ENCODE measurements at regions not wholly inside any gene's neighbourhood (a gene's known extent, or its start where the extent isn't known, plus 50 kb on each side); places are given as distances from the start of the nearest gene placed in this dataset.

DNA sequence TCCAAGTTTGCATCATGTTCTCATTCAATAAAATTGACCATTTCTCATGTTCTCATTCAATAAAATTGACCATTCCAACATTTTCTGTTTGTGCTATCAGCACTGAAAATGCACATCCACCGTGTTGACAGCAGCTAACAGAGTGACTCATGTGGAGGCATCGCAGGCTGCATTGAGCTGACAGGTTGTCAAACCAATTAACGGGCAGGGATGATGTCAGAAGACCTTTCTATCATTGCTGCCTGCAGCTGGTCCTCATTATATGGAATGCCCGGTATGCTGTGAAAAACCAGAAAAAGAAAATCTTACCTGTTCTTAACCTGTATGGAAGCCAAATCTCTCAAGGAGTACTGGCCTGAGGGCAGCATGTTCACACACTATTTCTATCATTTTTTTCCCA is 202.0 kb downstream of the SMIM20 start:
- no peak overlapping the region for H3K27ac Mint-ChIP-seq
- H3K4me1 ChIP-seq (ENCODE audit: control insufficient read depth, insufficient read depth, low read length), result no peaks in the 10 kb centered on the region
- 86% methylated on average over 4 of the region's 4 CpGs for WGBS (ENCODE audit: insufficient coverage)

DNA sequence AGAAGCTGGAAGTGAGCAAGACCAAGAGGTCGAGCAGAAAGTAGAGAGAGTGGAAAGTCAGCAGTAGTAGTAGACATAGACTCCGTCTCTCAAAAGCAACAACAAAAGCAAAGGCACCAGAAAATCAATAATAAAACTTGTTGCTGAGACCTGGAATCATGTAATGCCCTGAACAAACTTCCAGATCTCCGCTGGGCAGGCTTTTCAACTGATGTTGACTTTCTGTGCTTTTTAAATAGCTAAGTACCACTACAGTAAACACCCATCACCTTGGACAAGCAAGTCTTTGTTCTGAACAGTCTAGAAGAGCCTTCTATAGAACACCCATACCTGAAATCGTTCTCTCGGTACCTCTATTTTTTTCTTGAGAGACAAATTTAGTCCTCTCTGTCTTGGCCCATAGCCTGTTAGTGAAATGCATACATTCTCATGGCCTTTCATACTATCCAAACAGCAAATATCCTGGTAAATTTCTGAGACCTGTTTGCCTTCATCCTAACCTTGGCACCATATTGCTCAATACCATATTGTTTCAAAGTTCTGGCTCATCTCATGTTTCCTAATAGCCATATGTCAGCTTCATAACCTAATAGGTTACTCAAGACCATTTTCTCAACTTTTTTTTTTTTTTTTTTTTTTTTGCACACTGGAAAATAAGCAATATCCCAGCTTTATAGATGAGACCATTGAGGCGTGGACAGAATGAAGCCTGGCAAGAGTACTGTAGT is 200.6 kb upstream of the RBPJ start:
- H3K36me3 ChIP-seq (ENCODE audit: control insufficient read depth, insufficient read depth, low read length), result no peaks in the 10 kb centered on the region
- Mint-ChIP-seq H3K27ac (no peak overlapping the region), H3K36me3 (no peaks in the 10 kb centered on the region), H3K9me3 (no peaks in the 10 kb centered on the region), H3K27me3 (ENCODE audit: low read depth in 2 of 2) (peaks cover 26 to 43% of the 10 kb centered on the region in 2 donors), H3K4me3 (no peak overlapping the region), H3K4me1 (peaks cover 0 to 5% of the 10 kb centered on the region in 2 donors)
- 95% methylated on average over 6 of the region's 6 CpGs for WGBS (ENCODE audit: insufficient coverage)
- no peak overlapping the region for H3K4me3 ChIP-seq (ENCODE audit: low read length)
- DNase-seq, result no peak
- H3K4me1 ChIP-seq (ENCODE audit: control insufficient read depth, insufficient read depth, low read length), result no peaks in the 10 kb centered on the region
- intact Hi-C loops (cut with micrococcal nuclease), result no loop called here
- TF ChIP-seq, protein P1, sequence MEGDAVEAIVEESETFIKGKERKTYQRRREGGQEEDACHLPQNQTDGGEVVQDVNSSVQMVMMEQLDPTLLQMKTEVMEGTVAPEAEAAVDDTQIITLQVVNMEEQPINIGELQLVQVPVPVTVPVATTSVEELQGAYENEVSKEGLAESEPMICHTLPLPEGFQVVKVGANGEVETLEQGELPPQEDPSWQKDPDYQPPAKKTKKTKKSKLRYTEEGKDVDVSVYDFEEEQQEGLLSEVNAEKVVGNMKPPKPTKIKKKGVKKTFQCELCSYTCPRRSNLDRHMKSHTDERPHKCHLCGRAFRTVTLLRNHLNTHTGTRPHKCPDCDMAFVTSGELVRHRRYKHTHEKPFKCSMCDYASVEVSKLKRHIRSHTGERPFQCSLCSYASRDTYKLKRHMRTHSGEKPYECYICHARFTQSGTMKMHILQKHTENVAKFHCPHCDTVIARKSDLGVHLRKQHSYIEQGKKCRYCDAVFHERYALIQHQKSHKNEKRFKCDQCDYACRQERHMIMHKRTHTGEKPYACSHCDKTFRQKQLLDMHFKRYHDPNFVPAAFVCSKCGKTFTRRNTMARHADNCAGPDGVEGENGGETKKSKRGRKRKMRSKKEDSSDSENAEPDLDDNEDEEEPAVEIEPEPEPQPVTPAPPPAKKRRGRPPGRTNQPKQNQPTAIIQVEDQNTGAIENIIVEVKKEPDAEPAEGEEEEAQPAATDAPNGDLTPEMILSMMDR (IDR thresholded peaks at IDR 0.05), result no peak
- H3K27ac ChIP-seq (ENCODE audit: low read length), result no peak overlapping the region
- no peaks in the 10 kb centered on the region for H3K9me3 ChIP-seq (ENCODE audit: control insufficient read depth, insufficient read depth, low read length)
- ATAC-seq, result no peak
- no peaks in the 10 kb centered on the region for H3K27me3 ChIP-seq (ENCODE audit: control insufficient read depth, insufficient read depth, low read length)

More for the DNA sequence above, 202.0 kb downstream of the SMIM20 start:
- H3K4me3 ChIP-seq (ENCODE audit: low read length), result no peak overlapping the region
- Mint-ChIP-seq H3K36me3 (peaks cover 6% of the 10 kb centered on the region), H3K4me3 (no peak overlapping the region), H3K4me1 (peaks cover 0 to 5% of the 10 kb centered on the region in 2 donors), H3K9me3 (peaks cover 3 to 4% of the 10 kb centered on the region in 2 donors), H3K27me3 (ENCODE audit: low read depth in 2 of 2) (peaks cover 28 to 46% of the 10 kb centered on the region in 2 donors)
- DNase-seq, result no peak
- TF ChIP-seq, protein P1 (IDR thresholded peaks at IDR 0.05), result no peak
- H3K9me3 ChIP-seq (ENCODE audit: control insufficient read depth, insufficient read depth, low read length), result peaks cover 13% of the 10 kb centered on the region
- no peaks in the 10 kb centered on the region for H3K36me3 ChIP-seq (ENCODE audit: control insufficient read depth, insufficient read depth, low read length)
- intact Hi-C loops (cut with micrococcal nuclease), result no loop called here
- no peak overlapping the region for H3K27ac ChIP-seq (ENCODE audit: low read length)
- no peaks in the 10 kb centered on the region for H3K27me3 ChIP-seq (ENCODE audit: control insufficient read depth, insufficient read depth, low read length)
- no peak for ATAC-seq

DNA sequence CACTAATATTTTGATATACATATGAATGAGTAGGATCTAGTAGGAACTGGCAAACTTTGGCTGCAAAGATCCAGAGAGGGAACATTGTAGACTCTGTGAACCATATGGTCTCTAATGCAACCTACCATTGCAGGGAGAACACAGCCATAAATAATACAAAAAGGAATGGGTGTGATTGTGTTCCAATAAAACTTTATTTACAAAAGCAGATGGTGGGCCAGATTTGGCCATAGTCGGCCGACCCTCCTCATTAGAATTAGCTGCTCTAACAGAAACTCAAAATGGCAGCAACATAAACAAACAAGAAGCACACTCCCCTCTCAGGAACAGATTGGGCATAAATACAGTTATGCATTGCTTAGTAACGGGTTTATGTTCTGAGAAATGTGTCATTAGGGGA is 198.1 kb upstream of the RBPJ start:
- 63% methylated on average over 2 of the region's 3 CpGs for WGBS (ENCODE audit: insufficient coverage)

More for the DNA sequence above, 198.1 kb upstream of the RBPJ start:
- Mint-ChIP-seq H3K36me3 (no peaks in the 10 kb centered on the region), H3K27ac (no peak overlapping the region), H3K27me3 (ENCODE audit: low read depth in 2 of 2) (peaks cover 39 to 56% of the 10 kb centered on the region in 2 donors), H3K4me3 (no peak overlapping the region), H3K4me1 (peaks cover 5 to 8% of the 10 kb centered on the region in 2 donors), H3K9me3 (no peaks in the 10 kb centered on the region)
- H3K36me3 ChIP-seq (ENCODE audit: control insufficient read depth, insufficient read depth, low read length), result no peaks in the 10 kb centered on the region
- TF ChIP-seq, protein P1 (IDR thresholded peaks at IDR 0.05), result no peak
- H3K27ac ChIP-seq (ENCODE audit: low read length), result no peak overlapping the region
- no peak for ATAC-seq
- no peaks in the 10 kb centered on the region for H3K27me3 ChIP-seq (ENCODE audit: control insufficient read depth, insufficient read depth, low read length)
- peaks cover 3% of the 10 kb centered on the region for H3K4me1 ChIP-seq (ENCODE audit: control insufficient read depth, insufficient read depth, low read length)
- no peaks in the 10 kb centered on the region for H3K9me3 ChIP-seq (ENCODE audit: control insufficient read depth, insufficient read depth, low read length)
- no peak overlapping the region for H3K4me3 ChIP-seq (ENCODE audit: low read length)
- intact Hi-C loops (cut with micrococcal nuclease), result no loop called here
- DNase-seq, result no peak

All from natural killer cell (primary cell).